Lower leg skin (tissue), 4 donors: ENCODE measurements at regions not wholly inside any gene's neighbourhood (a gene's known extent, or its start where the extent isn't known, plus 50 kb on each side); places are given as distances from the start of the nearest gene placed in this dataset.

Experiments
- DNase-seq, 2 donors: peaks; one replicate each; pipeline ENCODE4 v3.0.0-alpha.2; 2019; ENCODE audit warnings: low spot score in 2 of 2
- H3K4me3 ChIP-seq: fragments of 200-600 bp; sonication (generic); 2 replicates; pipeline ENCODE4 v1.5.1; 2017; ENCODE audit warnings: mild to moderate bottlenecking, low read depth; ENCODE audit not compliant: poor library complexity, severe bottlenecking
- POLR2A ChIP-seq, 2 donors: fragments of 450-650 bp; IDR thresholded peaks; one replicate each; pipeline ENCODE4 v1.6.1; 2016 to 2017; ENCODE audit warnings: antibody characterized with exemption in 2 of 2, mild to moderate bottlenecking in 1 of 2, moderate library complexity in 1 of 2
- WGBS, 2 donors: methylation state at CpG; one replicate each; pipeline ENCODE4 v1.1.5; 2018; 5-methylcytosine and 5-hydroxymethylcytosine counted together
- intact Hi-C: fragments of 100-400 bp; cut with DNase I; formaldehyde crosslinking; loops from one replicate; pipeline ENCODE4 v1.15.0; 2023; ENCODE audit warnings: low total_unique reads
- TF ChIP-seq, protein P1 (sequence below), 3 donors: fragments of 450-650 bp; IDR thresholded peaks; one replicate each; pipeline ENCODE4 v1.5.1; 2016; ENCODE audit warnings: antibody characterized with exemption in 3 of 3, mild to moderate bottlenecking in 3 of 3, moderate library complexity in 2 of 3

DNA sequence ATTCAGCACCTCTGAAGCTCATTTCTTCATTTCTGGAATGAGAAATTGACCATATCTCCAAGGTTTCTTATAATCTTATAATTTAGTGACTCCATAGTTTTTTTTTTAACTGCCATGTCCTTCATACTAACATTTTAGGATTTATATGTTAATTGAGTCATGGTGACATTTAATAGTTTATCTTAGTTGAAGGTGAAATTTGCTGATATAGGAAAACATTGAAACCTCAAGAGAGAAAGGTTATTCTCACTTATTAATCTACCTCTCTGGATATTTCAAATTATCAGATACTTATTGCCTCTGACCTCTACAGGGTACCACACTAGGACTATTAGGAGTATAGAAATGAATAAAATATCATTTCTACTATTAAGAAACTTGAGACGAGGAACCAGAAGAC is 499.0 kb downstream of the NUP35 start:
- no peak overlapping the region for H3K4me3 ChIP-seq

DNA sequence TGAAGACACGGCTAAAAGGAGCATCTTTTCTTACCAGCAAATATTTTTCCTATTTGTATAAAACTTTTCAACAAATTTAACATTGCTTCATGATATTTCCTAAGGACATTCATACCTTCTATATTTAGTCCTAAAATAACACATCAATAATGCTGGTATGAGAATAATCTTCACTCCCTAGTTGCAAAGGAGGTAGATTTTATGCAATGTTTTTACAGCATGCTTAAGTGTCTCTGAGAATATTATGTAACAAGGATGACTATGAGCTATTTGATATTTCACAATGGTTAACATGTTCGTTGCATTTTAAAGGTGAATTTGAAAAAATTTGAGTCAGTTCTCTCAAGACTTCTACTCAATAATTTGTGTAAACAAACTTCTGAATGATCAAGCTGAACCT is 506.7 kb downstream of the NUP35 start:
- H3K4me3 ChIP-seq, result no peak overlapping the region
- no peak for DNase-seq
- WGBS, 2 donors, result 69 to 71% methylated on average over 2 of the region's 2 CpGs
- intact Hi-C loops, result no loop called here
- TF ChIP-seq POLR2A (IDR thresholded peaks at IDR 0.05), result no peak
- TF ChIP-seq, protein P1, sequence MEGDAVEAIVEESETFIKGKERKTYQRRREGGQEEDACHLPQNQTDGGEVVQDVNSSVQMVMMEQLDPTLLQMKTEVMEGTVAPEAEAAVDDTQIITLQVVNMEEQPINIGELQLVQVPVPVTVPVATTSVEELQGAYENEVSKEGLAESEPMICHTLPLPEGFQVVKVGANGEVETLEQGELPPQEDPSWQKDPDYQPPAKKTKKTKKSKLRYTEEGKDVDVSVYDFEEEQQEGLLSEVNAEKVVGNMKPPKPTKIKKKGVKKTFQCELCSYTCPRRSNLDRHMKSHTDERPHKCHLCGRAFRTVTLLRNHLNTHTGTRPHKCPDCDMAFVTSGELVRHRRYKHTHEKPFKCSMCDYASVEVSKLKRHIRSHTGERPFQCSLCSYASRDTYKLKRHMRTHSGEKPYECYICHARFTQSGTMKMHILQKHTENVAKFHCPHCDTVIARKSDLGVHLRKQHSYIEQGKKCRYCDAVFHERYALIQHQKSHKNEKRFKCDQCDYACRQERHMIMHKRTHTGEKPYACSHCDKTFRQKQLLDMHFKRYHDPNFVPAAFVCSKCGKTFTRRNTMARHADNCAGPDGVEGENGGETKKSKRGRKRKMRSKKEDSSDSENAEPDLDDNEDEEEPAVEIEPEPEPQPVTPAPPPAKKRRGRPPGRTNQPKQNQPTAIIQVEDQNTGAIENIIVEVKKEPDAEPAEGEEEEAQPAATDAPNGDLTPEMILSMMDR (IDR thresholded peaks at IDR 0.05), result no peak

More for the DNA sequence above, 499.0 kb downstream of the NUP35 start:
- TF ChIP-seq, protein P1 (IDR thresholded peaks at IDR 0.05), result no peak
- TF ChIP-seq POLR2A (IDR thresholded peaks at IDR 0.05), result no peak
- 94 to 96% methylated on average over 1 of the region's 1 CpG for WGBS, 2 donors
- DNase-seq, result no peak
- intact Hi-C loops, result no loop called here

DNA sequence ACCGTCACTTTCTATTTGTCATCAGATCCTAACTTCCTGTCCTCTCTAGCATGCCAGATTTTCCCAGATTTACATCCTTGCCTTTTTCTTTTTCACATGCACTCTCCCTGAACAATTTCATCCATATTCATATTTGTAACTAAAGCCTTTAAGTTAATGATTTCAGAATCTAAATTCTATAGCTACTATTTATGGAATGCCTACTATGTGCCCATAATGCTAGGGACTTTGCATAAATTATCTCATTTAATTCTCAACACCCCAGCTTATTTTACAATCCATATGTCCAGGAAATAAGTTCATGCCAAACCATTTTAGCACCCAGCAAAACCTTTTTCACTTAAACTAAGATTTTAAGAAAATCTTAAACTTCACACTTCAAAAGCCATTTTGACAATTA is 531.9 kb downstream of the NUP35 start:
- TF ChIP-seq, protein P1 (IDR thresholded peaks at IDR 0.05), result no peak
- no peak for TF ChIP-seq POLR2A (IDR thresholded peaks at IDR 0.05)
- 50 to 60% methylated on average over 1 of the region's 1 CpG for WGBS, 2 donors
- no peak for DNase-seq
- no peak overlapping the region for H3K4me3 ChIP-seq
- intact Hi-C loops, result no loop called here

DNA sequence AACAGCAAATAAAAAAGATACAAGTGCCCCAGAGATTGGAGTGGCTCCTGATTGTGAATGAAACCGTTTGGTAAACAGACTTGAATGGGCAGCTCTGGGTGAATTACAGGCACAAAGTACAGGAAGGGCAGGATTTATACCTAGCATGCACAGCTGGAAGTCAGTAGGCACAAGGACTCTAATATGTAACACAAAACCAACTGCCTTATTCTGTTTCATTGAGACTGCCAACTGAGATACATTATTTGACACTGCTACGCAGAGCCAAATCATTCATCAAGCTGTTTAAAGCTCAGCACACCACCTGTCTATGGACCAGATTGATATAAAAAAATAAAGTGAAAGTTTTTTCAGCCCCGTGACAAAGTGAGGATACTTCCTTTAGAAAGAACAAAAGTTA is 541.2 kb downstream of the NUP35 start:
- TF ChIP-seq POLR2A (IDR thresholded peaks at IDR 0.05), result no peak
- TF ChIP-seq, protein P1 (IDR thresholded peaks at IDR 0.05), result no peak

DNA sequence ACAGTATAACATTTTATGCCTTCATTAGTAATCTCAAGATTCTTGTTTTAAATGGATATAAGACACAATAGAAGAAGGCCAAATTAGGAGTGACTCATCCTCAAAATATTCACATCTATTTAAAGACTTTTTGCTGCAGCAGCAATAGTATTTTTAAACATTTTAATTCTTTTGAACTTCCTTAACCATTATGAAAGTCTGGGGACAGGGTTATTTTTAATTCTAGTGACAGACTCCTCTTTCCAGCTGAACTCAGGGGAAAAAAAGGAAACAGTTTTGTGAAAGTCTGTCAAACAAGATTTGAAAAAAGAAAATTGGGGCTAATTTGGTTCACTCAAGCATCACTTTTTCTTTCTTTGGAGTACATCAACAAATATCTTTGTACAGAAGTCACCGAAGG is 541.8 kb downstream of the NUP35 start:
- 61 to 76% methylated on average over 1 of the region's 1 CpG for WGBS, 2 donors
- intact Hi-C loops, result no loop called here
- TF ChIP-seq, protein P1 (IDR thresholded peaks at IDR 0.05), result no peak
- no peak for TF ChIP-seq POLR2A (IDR thresholded peaks at IDR 0.05)

More for the DNA sequence above, 541.2 kb downstream of the NUP35 start:
- intact Hi-C loops, result no loop called here
- no peak overlapping the region for H3K4me3 ChIP-seq
- WGBS, 2 donors, result 27 to 36% methylated on average over 3 of the region's 3 CpGs
- no peak for DNase-seq

DNA sequence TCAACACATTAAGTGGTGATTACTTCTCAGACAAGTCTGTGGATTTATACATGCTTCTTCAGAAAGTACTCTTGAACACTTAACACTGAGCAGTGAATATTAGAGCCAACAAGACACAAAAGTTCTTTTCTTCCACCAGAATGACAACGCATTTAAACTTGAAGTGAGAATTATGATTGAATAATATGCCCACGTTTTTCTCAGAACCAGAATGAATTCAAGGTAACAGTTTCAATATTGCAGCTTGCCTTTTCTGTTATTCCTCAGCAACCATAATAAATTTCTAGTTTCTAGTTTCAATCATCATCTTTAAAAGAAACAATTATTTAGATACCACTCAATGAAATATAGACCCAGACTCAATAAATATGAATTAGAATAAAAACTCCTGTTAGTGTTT is 547.0 kb downstream of the NUP35 start:
- intact Hi-C loops, result no loop called here
- 73% methylated on average over 2 of the region's 2 CpGs for WGBS, 2 donors
- TF ChIP-seq, protein P1 (IDR thresholded peaks at IDR 0.05), result no peak
- TF ChIP-seq POLR2A (IDR thresholded peaks at IDR 0.05), result no peak
- DNase-seq, result no peak
- no peak overlapping the region for H3K4me3 ChIP-seq

More for the DNA sequence above, 541.8 kb downstream of the NUP35 start:
- no peak for DNase-seq
- H3K4me3 ChIP-seq, result no peak overlapping the region
